ENCODE measurements at regions not wholly inside any gene's neighbourhood (a gene's known extent, or its start where the extent isn't known, plus 50 kb on each side); places are given as distances from the start of the nearest gene placed in this dataset.

DNA sequence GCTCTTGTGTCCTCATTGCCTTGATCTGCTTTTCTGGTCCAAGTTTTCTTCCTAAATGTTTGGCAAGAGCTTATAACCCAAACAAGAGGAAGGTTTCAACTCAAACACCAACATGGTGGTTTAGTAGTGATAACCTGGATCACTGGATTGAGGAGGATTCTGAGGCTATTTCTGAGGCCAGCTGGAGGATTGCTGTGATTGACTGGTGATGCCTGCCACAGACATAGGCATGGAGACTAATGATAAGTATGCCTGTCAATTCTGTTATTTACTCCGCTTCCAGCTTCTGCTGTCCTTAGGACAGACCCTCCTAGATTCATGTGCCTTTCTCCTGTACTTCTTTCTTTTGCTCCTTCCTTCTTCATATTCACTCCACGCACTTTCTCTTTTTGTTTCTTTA, 150.5 kb downstream of the SHQ1 start (continued):
- TF ChIP-seq, protein P1, sequence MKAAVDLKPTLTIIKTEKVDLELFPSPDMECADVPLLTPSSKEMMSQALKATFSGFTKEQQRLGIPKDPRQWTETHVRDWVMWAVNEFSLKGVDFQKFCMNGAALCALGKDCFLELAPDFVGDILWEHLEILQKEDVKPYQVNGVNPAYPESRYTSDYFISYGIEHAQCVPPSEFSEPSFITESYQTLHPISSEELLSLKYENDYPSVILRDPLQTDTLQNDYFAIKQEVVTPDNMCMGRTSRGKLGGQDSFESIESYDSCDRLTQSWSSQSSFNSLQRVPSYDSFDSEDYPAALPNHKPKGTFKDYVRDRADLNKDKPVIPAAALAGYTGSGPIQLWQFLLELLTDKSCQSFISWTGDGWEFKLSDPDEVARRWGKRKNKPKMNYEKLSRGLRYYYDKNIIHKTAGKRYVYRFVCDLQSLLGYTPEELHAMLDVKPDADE (IDR thresholded peaks at IDR 0.05): no peak
- TF ChIP-seq STAT1 (IDR thresholded peaks at IDR 0.05; ENCODE audit: unreplicated experiment) (no peak), EZH2phosphoT487 (IDR thresholded peaks at IDR 0.05; ENCODE audit: unreplicated experiment) (no peak), POLR2AphosphoS5 (IDR thresholded peaks at IDR 0.05; ENCODE audit: low read depth) (no peak), ZNF114 (CRISPR knock-in tag; IDR thresholded peaks at IDR 0.05) (no peak), JUNB (IDR thresholded peaks at IDR 0.05; ENCODE audit: unreplicated experiment) (no peak)

DNA sequence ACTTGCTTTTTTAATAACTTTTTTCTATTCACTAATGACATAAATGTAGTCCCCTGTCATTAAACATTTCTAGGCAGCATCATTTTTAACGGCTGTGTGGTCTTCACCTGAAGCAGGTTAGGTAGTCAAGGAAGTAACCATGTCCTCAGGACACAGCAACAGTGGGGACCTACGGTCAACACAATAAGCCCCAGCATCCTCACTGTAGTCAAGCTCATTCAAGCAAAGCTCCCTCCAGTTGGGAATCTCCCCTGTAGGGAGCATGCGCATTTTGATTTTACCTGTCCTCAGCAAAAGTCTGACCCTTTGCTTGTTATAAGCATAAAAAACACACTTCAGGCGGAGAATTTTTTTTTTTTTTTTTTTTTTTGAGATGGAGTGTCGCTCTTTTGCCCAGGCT, 151.4 kb downstream of the SHQ1 start:
- H3K27me3 Mint-ChIP-seq (ENCODE audit: insufficient read depth, low read depth, poor library complexity): peaks cover 10% of the 10 kb centered on the region
- H3K36me3 Mint-ChIP-seq (ENCODE audit: low read depth): no peaks in the 10 kb centered on the region
- ATAC-seq: peak; percentile 71
- H3K27me3 ChIP-seq (ENCODE audit: insufficient read depth): no peaks in the 10 kb centered on the region
- no peaks in the 10 kb centered on the region for H3K9me2 ChIP-seq (ENCODE audit: insufficient read depth)
- H3K79me2 ChIP-seq (replicated peaks; ENCODE audit: insufficient read depth): no peaks in the 10 kb centered on the region
- H3K4me1 Mint-ChIP-seq: peaks cover 30% of the 10 kb centered on the region
- peak; percentile 54 for DNase-seq (ENCODE audit: low spot score)
- no peak overlapping the region for H3K27ac ChIP-seq (ENCODE audit: low read depth)
- no peaks in the 10 kb centered on the region for H4K20me1 ChIP-seq (replicated peaks; ENCODE audit: insufficient read depth)
- no peak overlapping the region for H3K4me3 Mint-ChIP-seq
- TF ChIP-seq ZNF462 (CRISPR knock-in tag; IDR thresholded peaks at IDR 0.05) (peak; percentile 78), POLR2AphosphoS5 (IDR thresholded peaks at IDR 0.05; ENCODE audit: low read depth) (no peak), STAT1 (IDR thresholded peaks at IDR 0.05; ENCODE audit: unreplicated experiment) (no peak), JUNB (IDR thresholded peaks at IDR 0.05; ENCODE audit: unreplicated experiment) (no peak)
- H3F3A ChIP-seq (replicated peaks; ENCODE audit: low read depth): no peaks in the 10 kb centered on the region
- peaks cover 12% of the 10 kb centered on the region for H3K4me1 ChIP-seq (ENCODE audit: insufficient read depth)
- no peak overlapping the region for H3K4me3 ChIP-seq
- H3K4me2 ChIP-seq: no peak overlapping the region
- no peak overlapping the region for H3K27ac Mint-ChIP-seq
- H3K36me3 ChIP-seq (ENCODE audit: insufficient read depth): no peaks in the 10 kb centered on the region
- no peak overlapping the region for H2AFZ ChIP-seq
- no peaks in the 10 kb centered on the region; the same call in 2 of the 3 replicates for H3K9me3 Mint-ChIP-seq
